HG03432 (cell line): ENCODE measurements at regions not wholly inside any gene's neighbourhood (a gene's known extent, or its start where the extent isn't known, plus 50 kb on each side); places are given as distances from the start of the nearest gene placed in this dataset.
"Not testable (repeated sequence)": the region's sequence is repeated elsewhere in the genome, so short reads cannot be mapped to it uniquely, and the experiment has no call there.

Experiments
- ATAC-seq: cut with Tn5 transposase; IDR thresholded peaks from one replicate; pipeline ENCODE4 v1.9.1; 2021; ENCODE audit warnings: mild to moderate bottlenecking, moderate library complexity; ENCODE audit not compliant: unreplicated experiment

- no peak for ATAC-seq
Observed at GRCh38 chr2:67075056-67075455, 322.1 kb upstream of the ETAA1 start.

- no peak for ATAC-seq
Observed at GRCh38 chr2:67075530-67076238, 321.4 kb upstream of the ETAA1 start.

GRCh38 chr2:67076239-67076624 lies 320.9 kb upstream of the ETAA1 start:
- ATAC-seq, result no peak

GRCh38 chr2:67079729-67080128 lies 317.4 kb upstream of the ETAA1 start:
- ATAC-seq, result no peak

- no peak for ATAC-seq
Observed at GRCh38 chr2:67082813-67083212, 314.3 kb upstream of the ETAA1 start.

GRCh38 chr2:67083951-67084350 lies 313.2 kb upstream of the ETAA1 start:
- no peak for ATAC-seq

- ATAC-seq, result no peak
Observed at GRCh38 chr2:67085146-67085545, 312.0 kb upstream of the ETAA1 start.

GRCh38 chr2:67091681-67092080 lies 305.5 kb upstream of the ETAA1 start:
- no peak for ATAC-seq

- ATAC-seq, result no peak
Observed at GRCh38 chr2:67095121-67095520, 302.0 kb upstream of the ETAA1 start.

GRCh38 chr2:67096886-67097285 lies 300.2 kb upstream of the ETAA1 start:
- ATAC-seq, result no peak

GRCh38 chr2:67103157-67103556 lies 294.0 kb upstream of the ETAA1 start:
- ATAC-seq, result no peak

GRCh38 chr2:67108231-67108630 lies 288.9 kb upstream of the ETAA1 start:
- no peak for ATAC-seq

- ATAC-seq, result no peak
Observed at GRCh38 chr2:67124531-67124930, 272.6 kb upstream of the ETAA1 start.

- ATAC-seq, result no peak
Observed at GRCh38 chr2:67130531-67131256, 266.4 kb upstream of the ETAA1 start.

GRCh38 chr2:67131257-67131609 lies 265.9 kb upstream of the ETAA1 start:
- no peak for ATAC-seq

GRCh38 chr2:67132441-67132940 lies 264.6 kb upstream of the ETAA1 start:
- not testable (repeated sequence) for ATAC-seq

GRCh38 chr2:67135208-67135607 lies 261.9 kb upstream of the ETAA1 start:
- no peak for ATAC-seq

- ATAC-seq, result no peak
Observed at GRCh38 chr2:67137699-67138098, 259.4 kb upstream of the ETAA1 start.

GRCh38 chr2:67142071-67142470 lies 255.1 kb upstream of the ETAA1 start:
- no peak for ATAC-seq

GRCh38 chr2:67142741-67143140 lies 254.4 kb upstream of the ETAA1 start:
- ATAC-seq, result no peak

- no peak for ATAC-seq
Observed at GRCh38 chr2:67145851-67146250, 251.3 kb upstream of the ETAA1 start.

GRCh38 chr2:67156796-67157195 lies 240.3 kb upstream of the ETAA1 start:
- no peak for ATAC-seq
